ENCODE measurements at regions not wholly inside any gene's neighbourhood (a gene's known extent, or its start where the extent isn't known, plus 50 kb on each side); places are given as distances from the start of the nearest gene placed in this dataset.
"Not testable (repeated sequence)": the region's sequence is repeated elsewhere in the genome, so short reads cannot be mapped to it uniquely, and the experiment has no call there.

- TF ChIP-seq CTCF (IDR thresholded peaks at IDR 0.05; ENCODE audit: insufficient read depth, low read depth, low read length): no peak
- Histone ChIP-seq H3K36me3 (ENCODE audit: control insufficient read depth, insufficient read depth, low read length) (no peaks in the 10 kb centered on the region), H3K27me3 (ENCODE audit: control insufficient read depth, insufficient read depth, low read length) (no peaks in the 10 kb centered on the region), H3K4me3 (ENCODE audit: low read depth, low read length) (no peak overlapping the region)
- peak; percentile 66 for DNase-seq (ENCODE audit: low read depth)
- ChIA-PET POLR2A (no interaction called here), CTCF (interaction anchor here (1.2 to 1.4 kb wide), 2 partner anchors 59 to 157 kb away, joined by 3 read pairs; no protein-coding TSS in a partner anchor)
These were observed 109.9 kb upstream of the THBS2 start for GRCh38 chr6:169363590-169363989.

GRCh38 chr6:169362501-169363121, 109.0 kb upstream of the THBS2 start:
- no peak for DNase-seq (ENCODE audit: low read depth)
- H3K4me3 ChIP-seq (ENCODE audit: low read depth, low read length): no peak overlapping the region
- no peaks in the 10 kb centered on the region for H3K36me3 ChIP-seq (ENCODE audit: control insufficient read depth, insufficient read depth, low read length)
- no peak for TF ChIP-seq CTCF (IDR thresholded peaks at IDR 0.05; ENCODE audit: insufficient read depth, low read depth, low read length)
- ChIA-PET CTCF (interaction anchor here (1.0 to 1.4 kb wide), 2 partner anchors 152 to 158 kb away, joined by 3 read pairs; no protein-coding TSS in a partner anchor), POLR2A (no interaction called here)
- no peaks in the 10 kb centered on the region for H3K27me3 ChIP-seq (ENCODE audit: control insufficient read depth, insufficient read depth, low read length)

DNA sequence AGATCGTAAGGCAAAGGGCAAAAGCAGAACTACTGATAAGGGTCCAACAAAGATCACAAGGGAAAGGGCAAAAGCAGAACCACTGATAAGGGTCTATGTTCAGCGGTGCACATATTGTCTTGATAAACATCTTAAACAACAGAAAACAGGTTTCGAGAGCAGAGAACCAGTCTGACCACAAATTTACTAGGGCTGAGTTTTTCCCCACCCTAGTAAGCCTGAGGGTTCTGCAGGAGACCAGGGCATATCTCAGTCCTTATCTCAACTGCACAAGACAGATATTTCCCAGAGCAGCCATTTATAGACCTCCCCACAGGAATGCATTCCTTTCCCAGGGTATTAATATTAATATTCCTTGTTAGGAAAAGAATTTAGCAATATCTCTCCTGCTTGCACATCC, 101.4 kb upstream of the THBS2 start:
- CTCF ChIA-PET; H3K4me3 ChIP-seq (ENCODE audit: low read depth, low read length); H3K36me3 ChIP-seq (ENCODE audit: control insufficient read depth, insufficient read depth, low read length); POLR2A ChIA-PET; DNase-seq (ENCODE audit: low read depth); H3K27me3 ChIP-seq (ENCODE audit: control insufficient read depth, insufficient read depth, low read length): not testable (repeated sequence)

DNA sequence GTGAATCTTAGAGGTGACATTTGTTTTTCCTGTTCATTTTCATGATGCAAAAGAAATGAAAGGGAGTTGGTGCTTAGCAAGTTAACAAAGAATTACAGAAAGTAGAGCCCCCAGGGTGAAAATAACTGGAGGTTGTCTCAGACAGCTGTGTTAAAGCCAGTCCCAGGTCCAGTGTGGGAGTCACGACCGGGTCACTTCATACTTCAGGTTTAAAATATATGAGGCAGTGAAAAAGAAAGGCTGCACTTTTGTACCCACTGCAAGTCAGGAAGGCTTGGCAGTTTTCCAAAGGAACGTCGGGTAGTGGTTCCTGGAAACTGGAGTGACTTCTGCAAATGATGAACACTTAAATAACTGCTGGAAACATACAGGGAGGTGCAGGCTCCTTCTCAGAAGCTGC, 91.5 kb upstream of the THBS2 start:
- no peak for DNase-seq (ENCODE audit: low read depth)
- no peak for TF ChIP-seq CTCF (IDR thresholded peaks at IDR 0.05; ENCODE audit: insufficient read depth, low read depth, low read length)
- ChIA-PET POLR2A (no interaction called here), CTCF (no interaction called here)
- Histone ChIP-seq H3K36me3 (ENCODE audit: control insufficient read depth, insufficient read depth, low read length) (no peaks in the 10 kb centered on the region), H3K4me3 (ENCODE audit: low read depth, low read length) (no peak overlapping the region), H3K27me3 (ENCODE audit: control insufficient read depth, insufficient read depth, low read length) (no peaks in the 10 kb centered on the region)

- CTCF ChIA-PET: no interaction called here
- Histone ChIP-seq H3K27me3 (ENCODE audit: control insufficient read depth, insufficient read depth, low read length) (no peaks in the 10 kb centered on the region), H3K36me3 (ENCODE audit: control insufficient read depth, insufficient read depth, low read length) (no peaks in the 10 kb centered on the region), H3K4me3 (ENCODE audit: low read depth, low read length) (no peak overlapping the region)
- POLR2A ChIA-PET: no interaction called here
- no peak for TF ChIP-seq CTCF (IDR thresholded peaks at IDR 0.05; ENCODE audit: insufficient read depth, low read depth, low read length)
- DNase-seq (ENCODE audit: low read depth): no peak
These were observed 91.1 kb upstream of the THBS2 start for GRCh38 chr6:169344750-169345065.
